ENCODE measurements at regions not wholly inside any gene's neighbourhood (a gene's known extent, or its start where the extent isn't known, plus 50 kb on each side); places are given as distances from the start of the nearest gene placed in this dataset.

- TF ChIP-seq, protein P1, sequence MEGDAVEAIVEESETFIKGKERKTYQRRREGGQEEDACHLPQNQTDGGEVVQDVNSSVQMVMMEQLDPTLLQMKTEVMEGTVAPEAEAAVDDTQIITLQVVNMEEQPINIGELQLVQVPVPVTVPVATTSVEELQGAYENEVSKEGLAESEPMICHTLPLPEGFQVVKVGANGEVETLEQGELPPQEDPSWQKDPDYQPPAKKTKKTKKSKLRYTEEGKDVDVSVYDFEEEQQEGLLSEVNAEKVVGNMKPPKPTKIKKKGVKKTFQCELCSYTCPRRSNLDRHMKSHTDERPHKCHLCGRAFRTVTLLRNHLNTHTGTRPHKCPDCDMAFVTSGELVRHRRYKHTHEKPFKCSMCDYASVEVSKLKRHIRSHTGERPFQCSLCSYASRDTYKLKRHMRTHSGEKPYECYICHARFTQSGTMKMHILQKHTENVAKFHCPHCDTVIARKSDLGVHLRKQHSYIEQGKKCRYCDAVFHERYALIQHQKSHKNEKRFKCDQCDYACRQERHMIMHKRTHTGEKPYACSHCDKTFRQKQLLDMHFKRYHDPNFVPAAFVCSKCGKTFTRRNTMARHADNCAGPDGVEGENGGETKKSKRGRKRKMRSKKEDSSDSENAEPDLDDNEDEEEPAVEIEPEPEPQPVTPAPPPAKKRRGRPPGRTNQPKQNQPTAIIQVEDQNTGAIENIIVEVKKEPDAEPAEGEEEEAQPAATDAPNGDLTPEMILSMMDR (IDR thresholded peaks at IDR 0.05): no peak
- no peak for TF ChIP-seq POLR2A (IDR thresholded peaks at IDR 0.05)
Measured at GRCh38 chr4:114191496-114191895, 212.0 kb upstream of the ARSJ start.

Measured in adrenal gland (tissue), 5 donors.